Neural progenitor cell (in vitro differentiated cells): ENCODE measurements at regions not wholly inside any gene's neighbourhood (a gene's known extent, or its start where the extent isn't known, plus 50 kb on each side); places are given as distances from the start of the nearest gene placed in this dataset.
A peak's percentile ranks its signal among the peaks of the same experiment; 100 is the strongest.

Source experiments
- DNase-seq: peaks from one replicate; pipeline ENCODE4 v3.0.0-alpha.2; 2016; ENCODE audit warnings: low spot score
- H2AFZ ChIP-seq: fragments of 200-600 bp; sonication (generic); replicated peaks from 2 replicates; pipeline ENCODE4 v1.6.1; 2016; ENCODE audit warnings: antibody characterized with exemption
- H3F3A ChIP-seq: fragments of 200-600 bp; sonication (generic); 2 replicates; pipeline ENCODE4 v1.6.1; 2016; ENCODE audit warnings: antibody characterized with exemption, low read depth
- H3K27ac ChIP-seq: fragments of 200-600 bp; sonication (generic); 2 replicates; pipeline ENCODE4 v1.5.1; 2016; ENCODE audit warnings: mild to moderate bottlenecking
- H3K27me3 ChIP-seq: fragments of 200-600 bp; sonication (generic); 2 replicates; pipeline ENCODE4 v1.6.1; 2016; ENCODE audit warnings: mild to moderate bottlenecking, moderate library complexity
- H3K36me3 ChIP-seq: fragments of 200-600 bp; sonication (generic); 2 replicates; pipeline ENCODE4 v1.5.1; 2016
- H3K4me1 ChIP-seq: fragments of 200-600 bp; sonication (generic); 2 replicates; pipeline ENCODE4 v1.6.1; 2016; ENCODE audit warnings: mixed run types
- H3K4me2 ChIP-seq: fragments of 200-600 bp; sonication (generic); 2 replicates; pipeline ENCODE4 v1.6.1; 2016
- H3K4me3 ChIP-seq: fragments of 200-600 bp; sonication (generic); 2 replicates; pipeline ENCODE4 v1.5.1; 2016
- H3K79me2 ChIP-seq: fragments of 200-600 bp; sonication (generic); 2 replicates; pipeline ENCODE4 v1.6.1; 2016; ENCODE audit warnings: low read depth
- H3K9ac ChIP-seq: fragments of 200-600 bp; sonication (generic); 2 replicates; pipeline ENCODE4 v1.6.1; 2016
- H3K9me3 ChIP-seq: fragments of 200-600 bp; sonication (generic); 2 replicates; pipeline ENCODE4 v1.5.1; 2016; ENCODE audit warnings: low read depth
- H4K20me1 ChIP-seq: fragments of 200-600 bp; sonication (generic); 2 replicates; pipeline ENCODE4 v1.6.1; 2016; ENCODE audit warnings: low read depth
- H3K27ac Mint-ChIP-seq: 3 replicates; pipeline ENCODE4 v1.8.0; 2021; ENCODE audit warnings: mixed read lengths
- H3K27me3 Mint-ChIP-seq: 2 replicates; pipeline ENCODE4 v1.8.0; 2022; ENCODE audit warnings: low read depth, mild to moderate bottlenecking, inconsistent platforms, moderate library complexity, mixed read lengths; ENCODE audit not compliant: insufficient read depth
- H3K36me3 Mint-ChIP-seq: 3 replicates; pipeline ENCODE4 v1.8.0; 2021; ENCODE audit warnings: mixed read lengths
- H3K4me1 Mint-ChIP-seq: 3 replicates; pipeline ENCODE4 v1.8.0; 2021; ENCODE audit warnings: mixed read lengths
- H3K4me3 Mint-ChIP-seq: 3 replicates; pipeline ENCODE4 v1.8.0; 2021; ENCODE audit warnings: mild to moderate bottlenecking, moderate library complexity, mixed read lengths
- H3K9me3 Mint-ChIP-seq: 3 replicates; pipeline ENCODE4 v1.8.0; 2020; ENCODE audit warnings: mixed read lengths
- EZH2 ChIP-seq: fragments of 200-600 bp; sonication (generic); IDR thresholded peaks from 2 replicates; pipeline ENCODE4 v1.6.1; 2017; ENCODE audit warnings: antibody characterized with exemption, mild to moderate bottlenecking, moderate library complexity
- EZH2phosphoT487 ChIP-seq: fragments of 200-600 bp; sonication (generic); IDR thresholded peaks from 2 replicates; pipeline ENCODE4 v1.6.1; 2017; ENCODE audit warnings: antibody characterized with exemption
- TF ChIP-seq, protein P1 (sequence below): fragments of 200-600 bp; sonication (generic); IDR thresholded peaks from 2 replicates; pipeline ENCODE4 v1.5.1; 2017; ENCODE audit warnings: antibody characterized with exemption, mild to moderate bottlenecking

GRCh38 chr13:29999492-30000369, 149.3 kb upstream of the UBL3 start:
- Mint-ChIP-seq H3K4me1 (peaks cover 2% of the 10 kb centered on the region), H3K27ac (peak overlapping the region; percentile 47), H3K9me3 (no peaks in the 10 kb centered on the region), H3K27me3 (no peaks in the 10 kb centered on the region), H3K36me3 (no peaks in the 10 kb centered on the region), H3K4me3 (no peak overlapping the region)
- Histone ChIP-seq H3K36me3 (no peaks in the 10 kb centered on the region), H4K20me1 (no peaks in the 10 kb centered on the region), H3K9ac (no peak overlapping the region), H3K4me2 (no peak overlapping the region), H3K4me1 (no peaks in the 10 kb centered on the region), H3K79me2 (no peaks in the 10 kb centered on the region), H3K27me3 (no peaks in the 10 kb centered on the region), H3K27ac (no peak overlapping the region), H3K9me3 (no peaks in the 10 kb centered on the region), H3F3A (no peaks in the 10 kb centered on the region), H2AFZ (no peak overlapping the region), H3K4me3 (no peak overlapping the region)
- TF ChIP-seq EZH2phosphoT487 (no peak), EZH2 (no peak)
- TF ChIP-seq, protein P1, sequence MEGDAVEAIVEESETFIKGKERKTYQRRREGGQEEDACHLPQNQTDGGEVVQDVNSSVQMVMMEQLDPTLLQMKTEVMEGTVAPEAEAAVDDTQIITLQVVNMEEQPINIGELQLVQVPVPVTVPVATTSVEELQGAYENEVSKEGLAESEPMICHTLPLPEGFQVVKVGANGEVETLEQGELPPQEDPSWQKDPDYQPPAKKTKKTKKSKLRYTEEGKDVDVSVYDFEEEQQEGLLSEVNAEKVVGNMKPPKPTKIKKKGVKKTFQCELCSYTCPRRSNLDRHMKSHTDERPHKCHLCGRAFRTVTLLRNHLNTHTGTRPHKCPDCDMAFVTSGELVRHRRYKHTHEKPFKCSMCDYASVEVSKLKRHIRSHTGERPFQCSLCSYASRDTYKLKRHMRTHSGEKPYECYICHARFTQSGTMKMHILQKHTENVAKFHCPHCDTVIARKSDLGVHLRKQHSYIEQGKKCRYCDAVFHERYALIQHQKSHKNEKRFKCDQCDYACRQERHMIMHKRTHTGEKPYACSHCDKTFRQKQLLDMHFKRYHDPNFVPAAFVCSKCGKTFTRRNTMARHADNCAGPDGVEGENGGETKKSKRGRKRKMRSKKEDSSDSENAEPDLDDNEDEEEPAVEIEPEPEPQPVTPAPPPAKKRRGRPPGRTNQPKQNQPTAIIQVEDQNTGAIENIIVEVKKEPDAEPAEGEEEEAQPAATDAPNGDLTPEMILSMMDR = no peak
- no peak for DNase-seq

DNA sequence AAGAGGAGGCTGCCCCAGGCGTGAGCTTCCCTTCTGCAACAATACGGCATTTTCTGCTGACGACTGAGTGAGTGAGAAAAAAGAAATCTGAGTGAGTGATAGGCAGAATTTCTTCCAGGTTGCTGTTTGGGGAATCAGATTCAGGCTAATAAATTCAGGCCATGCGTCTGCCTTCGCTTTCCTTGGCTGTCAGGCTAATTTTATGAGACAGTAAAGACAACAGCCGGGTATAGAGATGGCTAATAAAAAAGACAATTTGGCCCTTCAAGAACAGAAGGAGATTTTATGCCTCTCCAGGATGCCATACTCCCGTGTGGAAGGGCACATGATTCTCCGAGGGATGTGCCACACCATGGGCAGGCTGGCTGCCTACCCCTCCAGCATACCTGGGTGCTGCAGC, 145.9 kb upstream of the UBL3 start:
- Histone ChIP-seq H3K27me3 (no peaks in the 10 kb centered on the region), H3K9me3 (no peaks in the 10 kb centered on the region), H3K36me3 (no peaks in the 10 kb centered on the region), H3K4me3 (no peak overlapping the region), H3F3A (no peaks in the 10 kb centered on the region), H3K27ac (no peak overlapping the region), H4K20me1 (no peaks in the 10 kb centered on the region), H3K9ac (no peak overlapping the region), H2AFZ (no peak overlapping the region), H3K4me1 (no peaks in the 10 kb centered on the region), H3K4me2 (no peak overlapping the region), H3K79me2 (no peaks in the 10 kb centered on the region)
- peaks cover 2% of the 10 kb centered on the region for H3K4me1 Mint-ChIP-seq
- H3K36me3 Mint-ChIP-seq = no peaks in the 10 kb centered on the region
- H3K27me3 Mint-ChIP-seq = no peaks in the 10 kb centered on the region
- no peak overlapping the region for H3K4me3 Mint-ChIP-seq
- H3K27ac Mint-ChIP-seq = no peak overlapping the region
- TF ChIP-seq EZH2phosphoT487 (no peak), EZH2 (no peak)
- TF ChIP-seq, protein P1 = no peak
- no peak for DNase-seq
- no peaks in the 10 kb centered on the region for H3K9me3 Mint-ChIP-seq

- TF ChIP-seq EZH2 = no peak
- H3K36me3 Mint-ChIP-seq = no peaks in the 10 kb centered on the region
- Histone ChIP-seq H3K27ac (no peak overlapping the region), H3K9me3 (no peaks in the 10 kb centered on the region), H3K27me3 (no peaks in the 10 kb centered on the region), H3K36me3 (no peaks in the 10 kb centered on the region), H3K4me3 (no peak overlapping the region), H3K79me2 (no peaks in the 10 kb centered on the region), H3F3A (no peaks in the 10 kb centered on the region), H4K20me1 (no peaks in the 10 kb centered on the region), H3K9ac (no peak overlapping the region), H3K4me2 (no peak overlapping the region), H3K4me1 (no peaks in the 10 kb centered on the region), H2AFZ (peak overlapping the region; percentile 26)
- DNase-seq = no peak
- no peaks in the 10 kb centered on the region for H3K9me3 Mint-ChIP-seq
- no peaks in the 10 kb centered on the region for H3K4me1 Mint-ChIP-seq
- H3K27me3 Mint-ChIP-seq = no peaks in the 10 kb centered on the region
- H3K4me3 Mint-ChIP-seq = no peak overlapping the region
- H3K27ac Mint-ChIP-seq = no peak overlapping the region
These were observed 144.6 kb upstream of the UBL3 start for GRCh38 chr13:29994911-29995595.
